ENCODE measurements at regions not wholly inside any gene's neighbourhood (a gene's known extent, or its start where the extent isn't known, plus 50 kb on each side); places are given as distances from the start of the nearest gene placed in this dataset.

GRCh38 chr12:118855858-118856257 lies 125.5 kb upstream of the SRRM4 start:
- Histone ChIP-seq H3K27ac (no peak overlapping the region), H3K4me3 (ENCODE audit: low read depth, low read length) (no peak overlapping the region), H3K36me3 (replicated peaks) (no peaks in the 10 kb centered on the region), H3K27me3 (replicated peaks) (no peaks in the 10 kb centered on the region)
- no peak for TF ChIP-seq CTCF (IDR thresholded peaks at IDR 0.05; ENCODE audit: low read depth, low read length, missing control alignments)
- DNase-seq = no peak
- in situ Hi-C loops (cut with HindIII; ENCODE audit: low pct_ligation_motif_present, low sequenced_read_pairs) = no loop called here

- in situ Hi-C loops (cut with HindIII; ENCODE audit: low pct_ligation_motif_present, low sequenced_read_pairs) = no loop called here
- no peaks in the 10 kb centered on the region for H3K27me3 ChIP-seq (replicated peaks)
- no peaks in the 10 kb centered on the region for H3K36me3 ChIP-seq (replicated peaks)
- H3K4me3 ChIP-seq (ENCODE audit: low read depth, low read length) = no peak overlapping the region
- no peak for DNase-seq
- H3K27ac ChIP-seq = no peak overlapping the region
- TF ChIP-seq CTCF (IDR thresholded peaks at IDR 0.05; ENCODE audit: low read depth, low read length, missing control alignments) = no peak
Measured at GRCh38 chr12:118866346-118866745, 115.0 kb upstream of the SRRM4 start.

- Histone ChIP-seq H3K27me3 (replicated peaks) (no peaks in the 10 kb centered on the region), H3K4me3 (ENCODE audit: low read depth, low read length) (no peak overlapping the region), H3K36me3 (replicated peaks) (no peaks in the 10 kb centered on the region), H3K27ac (no peak overlapping the region)
- in situ Hi-C loops (cut with HindIII; ENCODE audit: low pct_ligation_motif_present, low sequenced_read_pairs) = no loop called here
- TF ChIP-seq CTCF (IDR thresholded peaks at IDR 0.05; ENCODE audit: low read depth, low read length, missing control alignments) = no peak
- no peak for DNase-seq
Measured at GRCh38 chr12:118870551-118870950, 110.8 kb upstream of the SRRM4 start.

GRCh38 chr12:118874698-118875548 lies 106.4 kb upstream of the SRRM4 start:
- no peak for DNase-seq
- Histone ChIP-seq H3K4me3 (ENCODE audit: low read depth, low read length) (no peak overlapping the region), H3K27me3 (replicated peaks) (no peaks in the 10 kb centered on the region), H3K27ac (no peak overlapping the region), H3K36me3 (replicated peaks) (no peaks in the 10 kb centered on the region)
- no peak for TF ChIP-seq CTCF (IDR thresholded peaks at IDR 0.05; ENCODE audit: low read depth, low read length, missing control alignments)
- in situ Hi-C loops (cut with HindIII; ENCODE audit: low pct_ligation_motif_present, low sequenced_read_pairs) = no loop called here

GRCh38 chr12:118880720-118881493 lies 100.4 kb upstream of the SRRM4 start:
- in situ Hi-C loops (cut with HindIII; ENCODE audit: low pct_ligation_motif_present, low sequenced_read_pairs) = no loop called here
- TF ChIP-seq CTCF (IDR thresholded peaks at IDR 0.05; ENCODE audit: low read depth, low read length, missing control alignments) = no peak
- H3K27ac ChIP-seq = no peak overlapping the region
- no peaks in the 10 kb centered on the region for H3K36me3 ChIP-seq (replicated peaks)
- H3K27me3 ChIP-seq (replicated peaks) = no peaks in the 10 kb centered on the region
- DNase-seq = no peak
- H3K4me3 ChIP-seq (ENCODE audit: low read depth, low read length) = no peak overlapping the region

All from brain microvascular endothelial cell (primary cell).